ENCODE measurements at regions not wholly inside any gene's neighbourhood (a gene's known extent, or its start where the extent isn't known, plus 50 kb on each side); places are given as distances from the start of the nearest gene placed in this dataset.
"Not testable (repeated sequence)": the region's sequence is repeated elsewhere in the genome, so short reads cannot be mapped to it uniquely, and the experiment has no call there.

GRCh38 chr12:20105943-20106342, 262.4 kb upstream of the PDE3A start:
- no peak for DNase-seq (ENCODE audit: extremely low spot score in 2 of 2)
- no peak overlapping the region for H3K4me3 ChIP-seq
- intact Hi-C loops (cut with DNase I) = no loop called here
- TF ChIP-seq POLR2AphosphoS5 (IDR thresholded peaks at IDR 0.05; ENCODE audit: insufficient read depth in 1 of 2, low read depth in 1 of 2) = no peak
- TF ChIP-seq CTCF (IDR thresholded peaks at IDR 0.05) = no peak
- TF ChIP-seq POLR2A (IDR thresholded peaks at IDR 0.05) = no peak
- no peaks in the 10 kb centered on the region for H3K9me3 ChIP-seq
- no peak overlapping the region for H3K27ac ChIP-seq
- no peaks in the 10 kb centered on the region for H3K36me3 ChIP-seq
- H3K4me1 ChIP-seq = no peaks in the 10 kb centered on the region
- H3K27me3 ChIP-seq = no peaks in the 10 kb centered on the region

- H3K9me3 ChIP-seq = no peaks in the 10 kb centered on the region
- DNase-seq (ENCODE audit: extremely low spot score in 2 of 2) = no peak
- H3K36me3 ChIP-seq = no peaks in the 10 kb centered on the region
- H3K27ac ChIP-seq = no peak overlapping the region
- TF ChIP-seq POLR2A (IDR thresholded peaks at IDR 0.05) (no peak), CTCF (IDR thresholded peaks at IDR 0.05) (no peak), POLR2AphosphoS5 (IDR thresholded peaks at IDR 0.05; ENCODE audit: insufficient read depth in 1 of 2, low read depth in 1 of 2) (no peak)
- no peaks in the 10 kb centered on the region for H3K27me3 ChIP-seq
- no peak overlapping the region for H3K4me3 ChIP-seq
- intact Hi-C loops (cut with DNase I) = no loop called here
- no peaks in the 10 kb centered on the region for H3K4me1 ChIP-seq
Measured at GRCh38 chr12:20109676-20110075, 258.7 kb upstream of the PDE3A start.

- DNase-seq (ENCODE audit: extremely low spot score in 2 of 2); H3K4me1 ChIP-seq; H3K27me3 ChIP-seq; H3K36me3 ChIP-seq; H3K4me3 ChIP-seq; intact Hi-C loops (cut with DNase I); H3K9me3 ChIP-seq; H3K27ac ChIP-seq: not testable (repeated sequence)
Measured at GRCh38 chr12:20115371-20115770, 253.0 kb upstream of the PDE3A start.

- Histone ChIP-seq H3K27ac (no peak overlapping the region), H3K9me3 (no peaks in the 10 kb centered on the region), H3K4me3 (no peak overlapping the region), H3K27me3 (no peaks in the 10 kb centered on the region), H3K4me1 (peaks cover 2% of the 10 kb centered on the region), H3K36me3 (no peaks in the 10 kb centered on the region)
- intact Hi-C loops (cut with DNase I) = no loop called here
- no peak for TF ChIP-seq POLR2A (IDR thresholded peaks at IDR 0.05)
- no peak for TF ChIP-seq CTCF (IDR thresholded peaks at IDR 0.05)
- TF ChIP-seq POLR2AphosphoS5 (IDR thresholded peaks at IDR 0.05; ENCODE audit: insufficient read depth in 1 of 2, low read depth in 1 of 2) = no peak
- no peak for DNase-seq (ENCODE audit: extremely low spot score in 2 of 2)
Measured at GRCh38 chr12:20119596-20120402, 248.5 kb upstream of the PDE3A start.

GRCh38 chr12:20120403-20120725, 248.0 kb upstream of the PDE3A start:
- DNase-seq (ENCODE audit: extremely low spot score in 2 of 2) = no peak
- H3K4me1 ChIP-seq = peaks cover 8% of the 10 kb centered on the region
- no peaks in the 10 kb centered on the region for H3K36me3 ChIP-seq
- no peaks in the 10 kb centered on the region for H3K9me3 ChIP-seq
- H3K4me3 ChIP-seq = no peak overlapping the region
- TF ChIP-seq CTCF (IDR thresholded peaks at IDR 0.05) = no peak
- no peak for TF ChIP-seq POLR2A (IDR thresholded peaks at IDR 0.05)
- no peak for TF ChIP-seq POLR2AphosphoS5 (IDR thresholded peaks at IDR 0.05; ENCODE audit: insufficient read depth in 1 of 2, low read depth in 1 of 2)
- intact Hi-C loops (cut with DNase I) = no loop called here
- H3K27me3 ChIP-seq = no peaks in the 10 kb centered on the region
- H3K27ac ChIP-seq = no peak overlapping the region
